Limb (tissue), 2 donors: ENCODE measurements at regions not wholly inside any gene's neighbourhood (a gene's known extent, or its start where the extent isn't known, plus 50 kb on each side); places are given as distances from the start of the nearest gene placed in this dataset.

Experiments
- DNase-seq, 2 donors: peaks; one replicate each; pipeline ENCODE4 v3.0.0-alpha.2; 2016; ENCODE audit errors: extremely low spot score in 2 of 2

GRCh38 chr6:164166996-164167395, 752.5 kb downstream of the QKI start:
- DNase-seq = no peak

DNA sequence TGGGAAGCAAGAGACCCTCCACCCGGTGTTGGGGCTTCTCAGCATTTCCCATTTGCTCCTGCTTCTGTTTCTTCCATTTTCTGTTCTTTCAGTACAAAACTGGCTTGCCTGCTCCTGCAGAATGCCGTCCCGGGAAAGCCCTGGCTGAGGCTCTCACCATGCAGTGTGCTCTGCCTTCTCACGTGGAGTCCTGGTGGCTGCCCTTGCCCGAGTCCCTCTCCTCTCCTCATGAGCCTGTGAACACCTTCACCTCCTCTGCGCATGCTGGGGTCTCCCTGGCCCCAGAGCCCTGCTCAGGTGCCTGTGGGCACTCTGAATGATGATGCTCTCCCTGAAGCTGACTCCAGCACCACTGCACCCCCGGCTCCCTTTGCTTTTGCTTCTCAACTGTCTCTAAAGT, 752.0 kb downstream of the QKI start:
- no peak for DNase-seq

DNA sequence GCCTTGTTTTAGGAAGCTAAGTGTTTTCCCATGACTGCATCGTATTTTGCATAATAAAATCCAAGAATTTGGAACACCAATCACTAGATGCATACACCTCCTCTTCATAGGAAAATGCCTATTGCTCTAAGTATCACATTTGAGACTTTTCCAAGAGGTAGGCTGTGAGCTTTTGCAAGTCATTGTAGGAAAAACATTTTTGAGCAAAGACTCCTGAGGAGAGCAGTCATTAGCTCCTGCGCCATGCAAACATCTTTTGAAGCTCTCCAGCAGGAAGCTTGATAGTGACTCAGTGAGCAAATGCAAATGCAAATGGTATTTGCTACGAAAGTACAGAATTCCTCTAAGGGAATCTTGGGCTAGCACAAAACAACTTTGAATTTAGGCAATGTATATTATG, 750.4 kb downstream of the QKI start:
- DNase-seq = no peak

- DNase-seq = no peak
These were observed 748.7 kb downstream of the QKI start for GRCh38 chr6:164163239-164163638.

DNA sequence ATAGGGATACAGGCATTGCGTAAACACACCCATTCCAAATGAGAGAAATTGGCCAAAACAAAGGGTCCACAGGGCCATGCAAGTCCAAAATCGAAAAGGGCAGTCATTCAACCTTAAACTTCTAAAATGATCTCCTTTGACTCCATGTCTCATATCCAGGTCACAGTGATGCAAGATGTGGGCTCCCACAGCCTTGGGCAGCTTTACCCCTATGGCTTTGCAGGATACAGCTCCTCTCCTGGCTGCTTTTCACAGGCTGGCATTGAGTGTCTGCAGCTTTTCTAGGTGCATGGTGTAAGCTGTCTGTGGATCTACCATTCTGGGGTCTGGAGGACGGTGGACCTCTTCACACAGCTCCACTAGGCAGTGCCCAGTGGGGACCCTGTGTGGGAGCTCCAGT, 744.5 kb downstream of the QKI start:
- no peak for DNase-seq

GRCh38 chr6:164154588-164154987, 740.1 kb downstream of the QKI start:
- DNase-seq = no peak

GRCh38 chr6:164152611-164153010, 738.1 kb downstream of the QKI start:
- DNase-seq = no peak

- peak in 1 of 2 donors; percentile 50 for DNase-seq
These were observed 736.9 kb downstream of the QKI start for GRCh38 chr6:164151161-164152120.

DNA sequence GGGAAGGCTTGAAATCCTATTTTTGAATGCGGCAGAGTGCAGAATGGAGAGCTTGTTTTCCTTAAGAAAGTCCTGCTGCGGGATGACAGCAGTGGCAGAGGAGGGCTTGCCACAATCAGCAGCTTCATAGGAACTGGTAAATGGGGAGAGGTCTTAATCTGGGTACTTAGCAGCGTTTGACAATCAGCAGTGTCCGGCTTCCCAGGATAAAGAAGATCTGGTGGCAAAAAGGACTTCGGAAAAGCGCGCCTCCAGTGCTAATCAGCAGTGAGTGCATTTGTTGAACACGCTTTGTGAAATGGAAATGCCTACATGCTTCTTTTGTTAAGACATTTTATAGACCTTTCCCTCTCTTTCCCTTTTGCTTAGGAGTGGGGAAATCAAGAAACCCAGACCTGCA, 735.7 kb downstream of the QKI start:
- no peak for DNase-seq

- peak in 1 of 2 donors; percentile 12 for DNase-seq
These were observed 734.3 kb downstream of the QKI start for GRCh38 chr6:164148788-164149187.

GRCh38 chr6:164144316-164144715, 729.8 kb downstream of the QKI start:
- DNase-seq = no peak

DNA sequence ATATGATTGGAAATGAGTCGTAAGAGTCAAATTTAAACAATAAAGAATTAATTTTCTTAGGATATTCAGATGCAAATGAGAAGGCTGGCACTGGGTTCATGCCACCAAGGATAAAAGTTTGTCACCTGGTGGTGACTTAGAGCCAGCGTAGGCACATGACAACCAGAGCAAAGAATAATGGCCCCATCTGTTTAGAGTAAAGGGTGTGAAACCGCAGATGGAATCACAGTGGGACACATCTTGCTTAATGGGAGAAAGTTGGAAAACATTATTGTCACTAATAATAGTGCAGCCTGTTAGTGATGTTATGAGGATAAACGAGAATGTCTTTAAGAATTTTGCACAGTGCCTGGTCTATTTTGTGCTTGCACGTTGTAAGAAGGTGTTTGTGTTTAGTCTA, 727.8 kb downstream of the QKI start:
- DNase-seq = no peak

DNA sequence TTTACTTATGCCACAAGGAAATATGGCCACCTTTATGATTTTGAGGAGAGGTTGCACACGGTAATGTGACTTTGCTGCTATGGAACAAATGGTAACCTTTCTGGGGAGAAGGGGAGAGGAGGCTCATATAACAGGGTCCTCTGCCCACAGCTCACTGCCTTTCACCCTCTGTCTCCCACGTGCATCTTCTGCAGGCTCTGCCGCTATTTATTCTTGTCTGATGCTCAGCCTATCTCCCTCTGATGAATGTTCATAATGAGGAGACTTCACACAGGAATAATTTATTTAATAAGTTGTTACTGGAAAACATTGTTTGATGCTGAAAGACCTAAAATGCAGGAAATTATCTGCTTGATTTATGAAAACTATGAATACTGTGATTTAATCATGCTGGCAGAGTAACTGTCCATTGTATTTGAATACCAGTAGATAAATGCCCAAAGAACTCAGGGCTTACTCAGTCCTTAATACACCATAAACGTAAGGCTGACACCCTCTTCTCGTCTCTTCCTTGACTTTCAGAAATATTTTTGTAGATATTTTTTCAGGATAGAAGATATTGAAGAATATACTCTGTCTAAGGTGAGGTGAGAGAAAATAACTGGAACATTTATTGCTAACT, 721.1 kb downstream of the QKI start:
- DNase-seq = no peak

DNA sequence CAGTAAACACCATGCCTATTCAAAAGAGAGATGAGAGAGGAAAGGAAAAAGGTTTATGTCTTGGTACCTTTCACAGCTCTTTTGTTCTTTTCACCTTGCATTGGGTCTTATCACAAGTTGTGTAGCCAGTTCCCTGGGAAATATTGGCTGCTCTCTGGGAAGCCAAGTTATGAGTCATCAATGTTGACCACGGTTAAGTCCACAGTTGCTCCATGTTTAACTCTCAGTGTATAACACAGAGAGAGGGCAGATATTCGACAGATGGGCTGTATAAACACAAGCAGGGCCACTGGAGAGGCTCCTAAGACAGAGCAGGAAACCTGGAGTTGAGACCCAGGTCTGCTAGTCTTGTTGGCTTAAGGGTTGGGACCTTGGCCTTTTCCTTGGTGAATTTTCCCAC, 718.6 kb downstream of the QKI start:
- no peak for DNase-seq

DNA sequence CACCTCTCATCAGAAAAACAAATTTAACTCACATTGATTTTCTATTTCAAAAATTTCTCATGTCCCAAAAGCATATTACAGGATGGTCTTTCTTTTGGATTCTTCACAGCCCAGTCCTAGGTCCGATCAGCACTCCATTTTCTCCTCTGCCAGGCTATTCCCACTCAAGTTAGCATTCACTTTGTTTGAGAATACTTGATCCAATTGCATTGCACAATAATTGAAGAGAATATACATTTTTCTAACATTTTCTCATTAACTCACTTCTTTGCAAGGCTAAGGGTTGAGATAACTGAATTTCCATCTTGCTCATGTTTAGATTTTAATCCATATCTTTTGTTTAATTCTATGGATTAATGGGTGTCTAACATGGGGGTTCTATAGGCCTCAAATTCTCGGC, 716.1 kb downstream of the QKI start:
- DNase-seq = no peak

DNA sequence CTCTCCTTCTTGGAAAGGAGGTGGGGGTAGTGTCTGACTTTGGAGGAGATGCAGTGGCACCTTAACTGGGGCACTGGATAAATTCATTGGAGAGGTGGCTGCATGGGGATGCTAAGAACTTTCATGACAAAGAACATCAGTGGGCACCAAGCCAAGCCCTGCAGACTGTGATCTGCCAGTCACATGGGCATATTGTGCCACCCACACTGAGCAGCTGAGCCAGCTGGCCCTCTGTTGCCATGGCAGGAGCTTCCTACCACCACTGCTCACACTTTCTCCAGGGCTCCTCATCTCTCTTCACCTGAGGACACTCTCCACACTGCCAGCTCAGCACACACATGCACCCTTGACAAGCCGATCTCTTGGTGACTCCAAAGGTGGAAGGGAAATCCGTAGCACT, 715.6 kb downstream of the QKI start:
- no peak for DNase-seq

DNA sequence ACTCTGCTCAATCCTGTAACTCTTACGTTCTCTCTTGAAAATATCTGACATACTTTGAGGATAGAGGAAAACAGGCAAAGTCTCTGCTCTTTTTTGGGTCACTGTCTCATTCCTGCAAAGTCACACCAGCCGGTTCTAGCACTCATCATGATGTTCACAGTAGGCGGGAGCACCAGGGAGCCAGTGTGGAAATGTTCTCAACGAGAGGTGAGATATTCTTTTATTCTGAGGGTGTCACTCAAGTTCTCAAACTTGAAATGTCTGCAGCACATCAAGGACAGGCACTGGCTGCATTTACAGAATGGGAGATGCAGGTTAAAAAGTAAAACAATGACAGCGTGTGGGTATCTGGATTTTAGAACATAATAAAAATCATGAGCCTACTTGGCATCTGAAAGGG, 714.7 kb downstream of the QKI start:
- no peak for DNase-seq

DNA sequence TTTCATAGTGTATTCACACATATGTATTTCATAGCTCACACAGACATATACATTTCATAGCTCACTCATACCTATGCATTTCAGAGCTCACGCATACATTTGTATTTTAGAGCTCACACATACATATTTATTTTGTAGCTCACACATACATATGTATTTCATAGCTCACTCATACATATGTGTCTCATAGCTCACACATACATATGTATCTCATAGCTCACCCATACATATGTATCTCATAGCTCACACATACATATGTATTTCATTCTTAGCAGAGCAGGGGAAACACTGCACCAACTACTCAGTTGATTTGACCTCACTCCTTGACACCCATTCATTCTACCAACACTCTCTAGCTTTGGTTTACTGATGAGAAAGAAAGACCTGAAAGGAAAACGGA, 713.6 kb downstream of the QKI start:
- DNase-seq = no peak

GRCh38 chr6:164124986-164125385, 710.5 kb downstream of the QKI start:
- DNase-seq = no peak

DNA sequence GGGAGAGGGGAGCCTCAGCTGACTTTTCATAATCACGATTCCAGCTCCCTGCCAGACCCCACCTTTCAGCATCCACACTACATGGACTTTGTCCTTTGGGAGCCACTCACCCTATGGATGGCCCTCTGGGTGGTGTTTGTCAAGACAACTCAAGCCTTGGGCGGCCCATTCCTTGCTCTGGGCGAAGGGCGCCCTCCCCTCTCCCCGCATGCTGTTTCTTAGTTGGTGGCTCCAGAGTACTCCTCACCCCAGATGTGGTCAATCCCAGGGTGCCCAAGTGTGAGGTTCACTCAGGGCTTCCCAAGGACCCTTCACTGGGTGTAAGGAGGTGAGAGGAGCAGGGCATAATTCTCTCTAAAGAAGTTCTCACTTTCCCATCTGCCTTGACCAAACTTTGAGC, 710.0 kb downstream of the QKI start:
- DNase-seq = no peak

DNA sequence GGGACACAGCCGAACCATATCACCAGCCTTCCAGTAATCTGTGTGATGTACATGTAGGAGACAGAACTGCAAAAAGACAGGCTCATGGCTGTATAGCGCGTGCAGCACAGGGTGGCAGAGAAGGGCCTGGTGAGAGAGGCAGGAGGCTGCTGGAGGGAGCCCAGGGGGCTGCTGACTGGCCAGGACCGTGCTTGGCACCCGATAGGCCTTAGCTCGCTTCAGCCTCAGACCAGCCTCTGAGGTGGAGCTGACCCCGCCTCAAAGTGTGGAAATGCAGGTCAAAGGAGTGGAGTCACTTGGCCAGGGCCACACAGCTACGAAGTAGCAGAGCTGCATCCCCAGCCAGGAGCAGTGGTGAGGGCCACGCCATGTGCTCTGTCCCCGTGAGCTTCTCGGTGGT, 707.6 kb downstream of the QKI start:
- DNase-seq = no peak

GRCh38 chr6:164121527-164121926, 707.0 kb downstream of the QKI start:
- DNase-seq = no peak

DNA sequence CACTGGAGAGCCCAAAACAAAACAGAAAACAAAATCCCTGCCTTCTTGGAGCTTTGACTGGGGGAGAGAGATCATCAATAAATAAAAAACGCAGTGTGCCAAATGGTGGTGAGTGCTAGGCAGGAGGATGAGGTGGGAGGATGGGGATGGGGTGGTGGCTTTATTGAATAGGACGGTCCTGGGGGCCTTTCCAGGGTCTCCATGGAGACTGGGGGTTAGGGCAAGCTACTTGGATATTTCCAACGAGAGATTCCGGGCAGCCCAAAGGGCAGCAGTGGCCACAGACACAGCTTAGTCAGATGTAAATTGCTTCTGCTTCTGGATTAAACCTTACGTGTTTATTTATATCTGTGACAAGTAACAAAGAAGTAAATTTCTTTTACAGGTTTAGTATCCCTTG, 700.1 kb downstream of the QKI start:
- no peak for DNase-seq
